ENCODE measurements at regions not wholly inside any gene's neighbourhood (a gene's known extent, or its start where the extent isn't known, plus 50 kb on each side); places are given as distances from the start of the nearest gene placed in this dataset.

GRCh38 chr2:18750672-18751554 is 161.5 kb upstream of the NT5C1B start:
- no peak for DNase-seq

DNA sequence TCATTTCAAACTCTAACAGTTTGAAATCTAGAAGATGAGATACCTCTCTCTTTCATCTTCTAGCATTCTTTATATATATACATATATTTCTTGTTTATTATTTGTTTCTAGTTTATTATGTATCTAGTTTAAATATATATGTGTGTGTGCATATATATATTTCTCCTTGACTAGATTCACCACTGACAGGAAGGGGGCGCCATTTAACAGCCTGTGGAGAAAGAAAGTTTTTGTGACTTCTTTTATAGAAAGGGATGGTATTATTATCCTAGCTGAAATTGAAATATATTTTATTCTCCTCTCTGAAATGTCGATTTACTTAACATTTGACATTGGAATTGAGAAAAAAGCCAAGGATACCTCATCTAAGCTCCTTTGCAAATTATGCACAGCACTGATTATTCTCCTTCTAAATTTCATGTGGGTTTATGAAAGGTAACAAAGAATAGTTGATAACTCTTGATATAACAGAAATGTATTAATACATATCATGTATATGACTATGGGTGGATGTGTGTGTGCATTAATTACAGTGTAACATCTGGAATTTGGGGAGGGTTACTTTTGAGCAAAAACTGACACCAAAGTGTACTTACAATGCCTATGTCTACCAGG is 160.7 kb upstream of the NT5C1B start:
- DNase-seq: peak in 1 of 2 donors; percentile 0

- no peak for DNase-seq
Measured at GRCh38 chr2:18745431-18746272, 156.3 kb upstream of the NT5C1B start.

- DNase-seq: no peak
Measured at GRCh38 chr2:18741895-18742732, 152.7 kb upstream of the NT5C1B start.

DNA sequence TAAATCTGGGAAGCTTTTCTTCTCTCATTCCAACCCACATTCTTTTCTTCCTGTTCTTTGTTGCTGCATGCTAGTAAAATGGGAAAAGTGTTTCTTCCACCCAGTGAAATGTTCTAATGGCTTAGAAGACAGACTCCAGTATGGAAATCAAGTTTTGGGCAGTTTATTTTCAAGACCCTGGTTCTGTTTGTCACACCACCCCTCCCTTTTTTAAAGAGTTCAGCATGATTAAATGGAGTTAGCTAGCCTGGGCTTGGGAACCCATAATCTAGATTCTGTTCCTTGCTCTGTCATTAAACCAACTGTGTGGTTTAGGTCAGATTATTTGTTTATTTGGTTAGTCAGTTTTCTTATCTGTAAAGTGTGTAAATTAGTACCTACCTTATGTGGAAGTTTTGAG is 151.8 kb upstream of the NT5C1B start:
- no peak for DNase-seq

GRCh38 chr2:18740474-18740881 is 151.1 kb upstream of the NT5C1B start:
- no peak for DNase-seq

- DNase-seq: no peak
Measured at GRCh38 chr2:18731666-18732065, 142.3 kb upstream of the NT5C1B start.

- DNase-seq: no peak
Measured at GRCh38 chr2:18724371-18725145, 135.2 kb upstream of the NT5C1B start.

DNA sequence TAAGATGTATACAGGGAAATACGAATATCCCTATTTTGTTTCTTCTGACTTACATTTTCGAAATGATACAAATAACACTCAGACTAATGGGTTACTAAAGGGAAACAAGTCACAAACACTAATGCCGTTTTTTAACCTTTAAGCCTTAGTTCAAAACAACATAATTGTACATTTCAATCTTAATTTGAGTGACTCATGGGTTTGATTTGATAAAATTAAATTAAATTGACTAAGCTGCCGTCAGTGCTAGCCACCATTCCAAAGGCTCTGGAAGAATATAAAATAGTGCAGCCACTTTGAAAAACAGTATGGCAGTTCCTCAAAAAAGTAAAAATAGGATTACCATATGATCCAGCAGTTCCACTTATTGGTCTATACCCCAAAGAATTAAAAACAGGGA is 133.8 kb upstream of the NT5C1B start:
- DNase-seq: no peak

DNA sequence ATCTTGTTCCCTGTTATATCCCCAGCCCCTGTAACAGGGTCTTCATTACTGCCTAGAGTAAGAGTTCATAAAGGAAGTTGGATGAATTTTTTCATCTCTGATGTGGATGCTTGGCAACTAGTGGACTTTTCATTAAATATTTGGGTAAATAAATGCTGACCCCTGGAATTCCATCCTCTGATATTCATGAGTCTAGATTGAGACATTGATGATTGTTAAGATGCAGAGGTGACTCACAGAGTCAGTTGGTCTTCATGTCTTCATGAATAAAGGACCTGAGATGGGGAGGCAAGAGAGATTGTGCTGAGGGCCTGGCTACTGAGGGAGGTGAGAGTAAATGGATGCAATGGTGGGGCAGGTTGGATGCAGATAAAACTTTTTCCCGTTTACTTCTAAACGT is 132.7 kb upstream of the NT5C1B start:
- no peak for DNase-seq

DNA sequence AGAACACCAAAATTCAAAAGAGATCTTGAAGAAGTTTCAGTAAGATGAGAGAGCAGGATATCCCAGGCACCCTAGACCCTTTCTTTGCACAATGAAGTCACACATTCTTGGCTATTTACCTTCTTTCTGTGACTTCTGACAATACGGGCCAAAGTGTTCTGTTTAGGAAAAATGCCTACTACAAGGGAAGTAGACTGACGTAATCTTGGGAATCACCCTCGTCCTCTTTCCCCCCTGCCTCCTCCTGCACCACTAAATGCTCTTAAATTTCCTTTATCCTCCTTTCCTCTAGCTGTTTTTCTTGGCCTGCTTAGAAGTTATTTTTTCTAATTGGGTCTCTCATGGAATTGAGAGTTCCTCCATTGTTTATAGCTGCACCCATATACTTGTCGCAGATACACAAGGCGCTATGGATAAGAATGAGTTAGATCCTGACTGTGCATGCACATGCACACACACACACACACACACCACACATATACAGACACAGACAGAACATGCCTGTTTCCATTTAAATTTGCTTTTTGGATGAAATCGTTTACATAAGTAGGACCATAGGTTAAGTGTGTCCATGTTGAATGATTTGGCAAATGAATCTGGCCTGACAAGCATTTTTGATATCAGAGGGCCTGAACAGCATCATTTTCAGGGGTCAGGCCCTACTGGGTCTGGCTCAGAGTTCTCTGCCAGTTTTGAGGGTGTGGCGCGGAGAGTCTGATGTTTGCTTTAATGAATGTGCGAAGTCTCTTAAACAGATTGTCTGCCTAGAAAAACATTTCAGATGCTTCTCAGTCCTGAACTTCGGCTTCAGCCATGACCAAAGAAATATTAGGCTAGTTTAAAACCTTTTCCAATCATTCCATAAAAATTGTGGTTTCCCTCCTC is 131.9 kb upstream of the NT5C1B start:
- DNase-seq: no peak

GRCh38 chr2:18719978-18720775 is 130.8 kb upstream of the NT5C1B start:
- DNase-seq: no peak

DNA sequence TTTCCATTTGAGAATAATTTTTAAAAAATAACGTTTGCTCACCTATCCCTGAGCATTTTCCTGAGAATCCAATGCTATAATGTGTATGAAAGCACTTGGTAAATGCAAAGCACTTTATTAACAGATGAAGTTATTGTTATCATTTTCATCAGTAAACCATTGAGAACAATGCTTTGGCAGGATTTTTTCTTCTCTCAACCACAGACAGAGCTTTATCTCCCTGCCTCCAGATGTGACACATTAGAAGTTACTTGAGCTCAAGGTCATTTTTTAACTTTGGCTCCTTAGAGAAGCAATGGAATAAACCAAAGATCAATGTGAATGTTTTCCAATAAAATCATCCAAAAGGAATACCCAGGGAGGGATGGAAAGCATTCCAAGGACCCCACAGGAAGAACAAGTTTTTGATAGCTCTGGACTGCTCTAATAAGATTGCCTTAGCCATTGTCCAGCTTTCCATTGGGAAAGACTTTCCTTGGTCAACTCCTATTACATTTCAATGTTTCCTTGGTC is 118.9 kb upstream of the NT5C1B start:
- no peak for DNase-seq

DNA sequence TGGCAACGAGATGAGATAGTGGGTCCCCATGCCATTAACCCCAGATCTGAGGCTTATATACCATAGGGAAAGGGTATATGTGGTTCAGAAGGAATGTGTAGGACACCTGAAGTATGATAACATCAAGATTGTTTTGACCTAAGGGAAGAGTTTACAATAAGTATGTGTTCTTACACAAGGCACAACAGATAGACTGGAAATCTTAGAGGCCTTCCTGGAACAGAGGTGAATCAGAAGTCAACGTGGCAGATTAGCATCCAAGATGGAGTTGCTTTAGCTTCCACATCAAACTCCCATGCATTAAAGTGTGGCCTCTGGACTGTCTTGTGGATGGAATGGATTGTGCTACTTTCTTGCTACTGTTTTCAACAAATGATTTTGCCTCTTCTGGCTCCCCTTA is 116.6 kb upstream of the NT5C1B start:
- no peak for DNase-seq

GRCh38 chr2:18704276-18704675 is 114.9 kb upstream of the NT5C1B start:
- no peak for DNase-seq

- no peak for DNase-seq
Measured at GRCh38 chr2:18703555-18703954, 114.2 kb upstream of the NT5C1B start.

- no peak for DNase-seq
Measured at GRCh38 chr2:18701981-18702380, 112.6 kb upstream of the NT5C1B start.

- no peak for DNase-seq
Measured at GRCh38 chr2:18701546-18701945, 112.2 kb upstream of the NT5C1B start.

- DNase-seq: no peak
Measured at GRCh38 chr2:18690342-18690741, 101.0 kb upstream of the NT5C1B start.
